ENCODE measurements at regions not wholly inside any gene's neighbourhood (a gene's known extent, or its start where the extent isn't known, plus 50 kb on each side); places are given as distances from the start of the nearest gene placed in this dataset.

DNA sequence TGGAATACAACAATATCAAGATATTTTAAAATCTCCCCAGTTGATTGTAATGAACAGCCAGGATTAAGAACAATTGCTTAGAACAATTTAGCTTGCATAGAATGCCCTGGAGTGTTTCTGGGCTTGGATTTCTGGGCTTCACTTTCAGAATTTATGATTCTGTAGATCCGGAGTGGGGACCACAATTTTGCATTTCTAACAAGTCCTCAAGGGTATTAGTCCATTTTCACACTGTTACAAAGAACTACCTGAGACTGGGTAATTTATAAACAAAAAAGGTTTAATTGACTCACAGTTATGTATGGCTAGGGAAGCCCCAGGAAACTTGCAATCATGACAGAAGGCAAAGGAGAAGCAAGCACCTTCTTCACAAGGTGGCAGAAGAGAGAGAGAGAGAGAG lies 54.3 kb upstream of the MYRIP start:
- intact Hi-C loops (cut with DNase I), result no loop called here
- Histone ChIP-seq H3K27me3 (no peaks in the 10 kb centered on the region), H3K4me1 (peaks cover 0 to 25% (median 5%) of the 10 kb centered on the region in 9 donors), H3K4me3 (no peak overlapping the region), H3K9me3 (peaks cover 0 to 2% (median 0%) of the 10 kb centered on the region in 11 donors), H3K27ac (no peak overlapping the region), H3K36me3 (no peaks in the 10 kb centered on the region)
- TF ChIP-seq, protein P1, sequence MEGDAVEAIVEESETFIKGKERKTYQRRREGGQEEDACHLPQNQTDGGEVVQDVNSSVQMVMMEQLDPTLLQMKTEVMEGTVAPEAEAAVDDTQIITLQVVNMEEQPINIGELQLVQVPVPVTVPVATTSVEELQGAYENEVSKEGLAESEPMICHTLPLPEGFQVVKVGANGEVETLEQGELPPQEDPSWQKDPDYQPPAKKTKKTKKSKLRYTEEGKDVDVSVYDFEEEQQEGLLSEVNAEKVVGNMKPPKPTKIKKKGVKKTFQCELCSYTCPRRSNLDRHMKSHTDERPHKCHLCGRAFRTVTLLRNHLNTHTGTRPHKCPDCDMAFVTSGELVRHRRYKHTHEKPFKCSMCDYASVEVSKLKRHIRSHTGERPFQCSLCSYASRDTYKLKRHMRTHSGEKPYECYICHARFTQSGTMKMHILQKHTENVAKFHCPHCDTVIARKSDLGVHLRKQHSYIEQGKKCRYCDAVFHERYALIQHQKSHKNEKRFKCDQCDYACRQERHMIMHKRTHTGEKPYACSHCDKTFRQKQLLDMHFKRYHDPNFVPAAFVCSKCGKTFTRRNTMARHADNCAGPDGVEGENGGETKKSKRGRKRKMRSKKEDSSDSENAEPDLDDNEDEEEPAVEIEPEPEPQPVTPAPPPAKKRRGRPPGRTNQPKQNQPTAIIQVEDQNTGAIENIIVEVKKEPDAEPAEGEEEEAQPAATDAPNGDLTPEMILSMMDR (IDR thresholded peaks at IDR 0.05), result no peak
- ATAC-seq (no peak), DNase-seq (no peak)
- 82 to 91% methylated on average over 1 of the region's 1 CpG for WGBS, 2 donors

DNA sequence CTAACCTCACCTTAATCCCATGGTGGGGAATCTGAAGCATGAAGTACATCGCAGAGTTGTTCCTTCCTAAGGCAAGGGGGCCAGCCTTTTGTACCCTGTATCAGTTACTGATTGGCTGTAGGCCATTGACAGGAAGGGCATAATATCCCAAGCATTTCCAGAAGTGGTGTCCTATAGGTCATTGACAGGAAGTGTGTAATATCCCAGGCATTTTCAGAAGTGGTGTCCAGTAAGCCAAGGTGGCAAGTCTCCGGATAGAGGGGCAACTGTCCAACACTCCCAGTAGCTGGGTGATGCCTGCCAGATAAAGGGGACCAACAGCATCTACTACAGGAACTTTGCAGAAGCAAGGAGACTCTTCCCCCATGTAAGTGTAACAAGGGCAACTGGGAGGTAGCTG lies 52.1 kb upstream of the MYRIP start:
- intact Hi-C loops (cut with DNase I), result no loop called here
- Histone ChIP-seq H3K4me1 (peaks cover 0 to 8% (median 0%) of the 10 kb centered on the region in 9 donors), H3K27me3 (no peaks in the 10 kb centered on the region), H3K36me3 (no peaks in the 10 kb centered on the region), H3K4me3 (no peak overlapping the region), H3K9me3 (peaks cover 0 to 2% (median 0%) of the 10 kb centered on the region in 11 donors), H3K27ac (no peak overlapping the region)
- TF ChIP-seq, protein P1 (IDR thresholded peaks at IDR 0.05), result no peak
- ATAC-seq (peak in 2 of 8 donors; percentile 26 to 42), DNase-seq (no peak)
- WGBS, 2 donors, result 53 to 55% methylated on average over 2 of the region's 2 CpGs

Data from heart right ventricle (tissue), 16 donors.